Type B pancreatic cell (in vitro differentiated cells): ENCODE measurements at regions not wholly inside any gene's neighbourhood (a gene's known extent, or its start where the extent isn't known, plus 50 kb on each side); places are given as distances from the start of the nearest gene placed in this dataset.

ENCODE experiments used
- DNase-seq: peaks from one replicate; pipeline ENCODE4 v3.0.0; 2021; ENCODE audit warnings: mixed read lengths; ENCODE audit not compliant: unreplicated experiment; ENCODE audit errors: extremely low spot score
- H3K27ac Mint-ChIP-seq: 2 replicates; pipeline ENCODE4 v1.8.0; 2021; ENCODE audit warnings: mild to moderate bottlenecking, mixed read lengths
- H3K27me3 Mint-ChIP-seq: 2 replicates; pipeline ENCODE4 v1.8.0; 2021; ENCODE audit warnings: mixed read lengths
- H3K36me3 Mint-ChIP-seq: 2 replicates; pipeline ENCODE4 v1.8.0; 2021; ENCODE audit warnings: mixed read lengths
- H3K4me1 Mint-ChIP-seq: one replicate; pipeline ENCODE4 v1.8.0; 2021; ENCODE audit warnings: mixed read lengths; ENCODE audit not compliant: unreplicated experiment
- H3K4me3 Mint-ChIP-seq: 2 replicates; pipeline ENCODE4 v1.8.0; 2021; ENCODE audit warnings: mild to moderate bottlenecking, mixed read lengths
- H3K9me3 Mint-ChIP-seq: 2 replicates; pipeline ENCODE4 v1.8.0; 2021; ENCODE audit warnings: mixed read lengths
- CTCF ChIP-seq: fragments of 200-600 bp; sonication (generic); conservative IDR thresholded peaks from 2 replicates; pipeline ENCODE4 v1.5.0; 2021; ENCODE audit warnings: antibody characterized with exemption, mild to moderate bottlenecking

GRCh38 chr12:20278276-20278675 lies 90.1 kb upstream of the PDE3A start:
- Mint-ChIP-seq H3K27ac (no peak overlapping the region), H3K27me3 (peaks cover 2% of the 10 kb centered on the region), H3K9me3 (no peaks in the 10 kb centered on the region), H3K4me3 (no peak overlapping the region), H3K4me1 (no peaks in the 10 kb centered on the region), H3K36me3 (no peaks in the 10 kb centered on the region)
- TF ChIP-seq CTCF, result no peak
- DNase-seq, result no peak

DNA sequence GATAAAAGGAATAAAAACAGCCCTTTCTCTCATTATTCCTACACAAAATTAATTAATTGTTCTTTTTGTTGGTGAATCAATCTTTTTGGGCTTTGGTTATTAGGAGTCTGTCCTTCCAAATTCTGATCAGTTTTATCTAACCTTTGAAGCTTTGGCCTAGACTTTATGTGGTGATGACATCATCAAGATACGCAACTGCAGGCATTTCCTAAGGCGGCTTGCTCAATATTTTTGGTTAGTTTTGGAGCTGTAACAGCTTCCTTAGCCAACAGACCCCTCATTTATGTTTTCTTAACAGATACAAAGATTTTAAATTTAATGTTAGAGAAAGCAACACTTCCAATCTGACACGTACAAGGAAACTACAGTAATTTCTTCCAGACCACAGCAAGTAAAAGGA lies 87.8 kb upstream of the PDE3A start:
- H3K36me3 Mint-ChIP-seq, result no peaks in the 10 kb centered on the region
- TF ChIP-seq CTCF, result no peak
- no peak overlapping the region for H3K27ac Mint-ChIP-seq
- no peaks in the 10 kb centered on the region for H3K4me1 Mint-ChIP-seq
- peaks cover 2% of the 10 kb centered on the region for H3K27me3 Mint-ChIP-seq
- H3K9me3 Mint-ChIP-seq, result no peaks in the 10 kb centered on the region
- no peak overlapping the region for H3K4me3 Mint-ChIP-seq
- no peak for DNase-seq

GRCh38 chr12:20282401-20282800 lies 85.9 kb upstream of the PDE3A start:
- H3K4me1 Mint-ChIP-seq, result no peaks in the 10 kb centered on the region
- TF ChIP-seq CTCF, result no peak
- H3K27me3 Mint-ChIP-seq, result peaks cover 2% of the 10 kb centered on the region
- DNase-seq, result no peak
- no peak overlapping the region for H3K4me3 Mint-ChIP-seq
- H3K27ac Mint-ChIP-seq, result no peak overlapping the region
- peaks cover 5% of the 10 kb centered on the region for H3K9me3 Mint-ChIP-seq
- H3K36me3 Mint-ChIP-seq, result no peaks in the 10 kb centered on the region

- Mint-ChIP-seq H3K4me1 (no peaks in the 10 kb centered on the region), H3K36me3 (no peaks in the 10 kb centered on the region), H3K4me3 (no peak overlapping the region), H3K9me3 (peaks cover 5% of the 10 kb centered on the region), H3K27ac (no peak overlapping the region), H3K27me3 (peaks cover 2% of the 10 kb centered on the region)
- TF ChIP-seq CTCF, result no peak
- no peak for DNase-seq
These were observed 84.9 kb upstream of the PDE3A start for GRCh38 chr12:20283482-20283881.

- no peak for DNase-seq
- Mint-ChIP-seq H3K9me3 (peaks cover 5% of the 10 kb centered on the region), H3K36me3 (no peaks in the 10 kb centered on the region), H3K27ac (no peak overlapping the region), H3K4me3 (no peak overlapping the region), H3K27me3 (no peaks in the 10 kb centered on the region), H3K4me1 (no peaks in the 10 kb centered on the region)
- no peak for TF ChIP-seq CTCF
These were observed 78.8 kb upstream of the PDE3A start for GRCh38 chr12:20289520-20289919.

DNA sequence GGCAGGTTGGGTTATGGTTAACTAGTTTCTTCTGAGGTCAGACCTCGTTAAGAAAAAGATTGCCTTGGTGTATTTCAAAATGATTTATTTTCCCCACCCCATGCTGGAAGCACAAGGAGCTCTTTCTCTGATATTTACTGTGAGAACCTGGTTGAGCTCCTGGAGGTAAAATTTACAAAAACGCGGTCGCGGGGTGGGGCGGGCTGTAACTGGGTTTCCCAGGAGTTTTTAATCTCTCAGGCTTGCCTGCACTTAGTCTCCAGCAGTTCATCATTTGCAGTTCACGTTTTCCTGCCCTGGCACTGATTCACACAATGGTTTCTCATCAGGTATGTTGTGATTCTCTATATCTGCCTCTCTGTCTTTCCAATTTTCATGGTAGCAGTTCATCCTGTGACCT lies 67.9 kb upstream of the PDE3A start:
- no peaks in the 10 kb centered on the region for H3K4me1 Mint-ChIP-seq
- no peak for TF ChIP-seq CTCF
- H3K27me3 Mint-ChIP-seq, result no peaks in the 10 kb centered on the region
- no peak overlapping the region for H3K27ac Mint-ChIP-seq
- H3K36me3 Mint-ChIP-seq, result peaks cover 5% of the 10 kb centered on the region
- DNase-seq, result no peak
- H3K4me3 Mint-ChIP-seq, result no peak overlapping the region
- peaks cover 15% of the 10 kb centered on the region for H3K9me3 Mint-ChIP-seq
